IMR-90 (cell line): ENCODE measurements at regions not wholly inside any gene's neighbourhood (a gene's known extent, or its start where the extent isn't known, plus 50 kb on each side); places are given as distances from the start of the nearest gene placed in this dataset.

Experiments used
- ATAC-seq: fragments of 200-7000 bp; cut with Tn5 transposase; 2 replicates; pipeline ENCODE4 v1.9.1; 2020; ENCODE audit warnings: low read depth, mild to moderate bottlenecking, moderate library complexity
- BruUV-seq: library from RNA; stranded (reverse); fragments of 400-500 nt; replicated peaks from 2 replicates; lab custom pipeline; 2021; lab: Mats Ljungman, UMichigan
- CTCF ChIA-PET: fragments of 300-600 bp; formaldehyde crosslinking; extraction: SDS; loops from one replicate; lab custom pipeline; 2021; ENCODE audit warnings: antibody characterized with exemption; lab: Yijun Ruan, JAX
- POLR2A ChIA-PET: fragments of 300-600 bp; sonication (Branson Sonifier 250); formaldehyde crosslinking; loops from one replicate; lab custom pipeline; 2022; ENCODE audit warnings: antibody characterized with exemption; ENCODE audit not compliant: unreplicated experiment; lab: Charles Lee
- DNase-seq: peaks from one replicate; pipeline ENCODE4 v3.0.0; 2013
- H2AFZ ChIP-seq: replicated peaks from 2 replicates; pipeline ENCODE3; 2013; ENCODE audit warnings: low read length, mild to moderate bottlenecking; ENCODE audit not compliant: poor library complexity
- H2AK5ac ChIP-seq: 2 replicates; pipeline ENCODE4 v1.6.1; 2013; ENCODE audit warnings: low read depth, low read length, inconsistent platforms
- H2AK9ac ChIP-seq: replicated peaks from 2 replicates; pipeline ENCODE3; 2013; ENCODE audit warnings: mild to moderate bottlenecking, low read depth, low read length, moderate library complexity; ENCODE audit not compliant: poor library complexity
- H2BK120ac ChIP-seq: 2 replicates; pipeline ENCODE4 v1.6.1; 2013; ENCODE audit warnings: low read depth, low read length, inconsistent platforms
- H2BK15ac ChIP-seq: 3 replicates; pipeline ENCODE4 v1.6.1; 2013; ENCODE audit warnings: low read depth, low read length, inconsistent platforms
- H2BK20ac ChIP-seq: 2 replicates; pipeline ENCODE4 v1.6.1; 2013; ENCODE audit warnings: low read depth, mild to moderate bottlenecking, inconsistent platforms, low read length, moderate library complexity
- H2BK5ac ChIP-seq: 2 replicates; pipeline ENCODE4 v1.6.1; 2013; ENCODE audit warnings: mild to moderate bottlenecking, low read depth, low read length, inconsistent platforms; ENCODE audit not compliant: poor library complexity, severe bottlenecking
- H3K14ac ChIP-seq: replicated peaks from 2 replicates; pipeline ENCODE4 v1.6.1; 2013; ENCODE audit warnings: low read depth, low read length, inconsistent platforms
- H3K18ac ChIP-seq: 2 replicates; pipeline ENCODE4 v1.6.1; 2013; ENCODE audit warnings: low read depth, low read length, control low read depth
- H3K23ac ChIP-seq: 2 replicates; pipeline ENCODE4 v1.6.1; 2013; ENCODE audit warnings: low read depth, low read length, inconsistent platforms
- H3K27ac ChIP-seq: 2 replicates; pipeline ENCODE4 v1.5.1; 2013; ENCODE audit warnings: mild to moderate bottlenecking, control low read depth, low read length; ENCODE audit not compliant: insufficient read depth
- H3K27me3 ChIP-seq: 2 replicates; pipeline ENCODE4 v1.6.1; 2013; ENCODE audit warnings: low read length; ENCODE audit not compliant: control insufficient read depth, insufficient read depth
- H3K36me3 ChIP-seq: 2 replicates; pipeline ENCODE4 v1.6.1; 2013; ENCODE audit warnings: low read length, mixed read lengths; ENCODE audit not compliant: control insufficient read depth, insufficient read depth
- H3K4ac ChIP-seq: 2 replicates; pipeline ENCODE4 v1.6.1; 2013; ENCODE audit warnings: low read depth, low read length, inconsistent platforms
- H3K4me1 ChIP-seq: 2 replicates; pipeline ENCODE4 v1.6.1; 2013; ENCODE audit warnings: low read length, mixed read lengths; ENCODE audit not compliant: control insufficient read depth, insufficient read depth
- H3K4me2 ChIP-seq: 2 replicates; pipeline ENCODE4 v1.6.1; 2013; ENCODE audit warnings: low read depth, mild to moderate bottlenecking, control low read depth, low read length, moderate library complexity
- H3K4me3 ChIP-seq: 2 replicates; pipeline ENCODE4 v1.5.1; 2013; ENCODE audit warnings: low read depth, mild to moderate bottlenecking, control low read depth, low read length, moderate library complexity; ENCODE audit not compliant: insufficient read depth
- H3K56ac ChIP-seq: 2 replicates; pipeline ENCODE4 v1.6.1; 2013; ENCODE audit warnings: low read length, inconsistent platforms; ENCODE audit not compliant: insufficient read depth; ENCODE audit errors: extremely low read depth
- H3K79me1 ChIP-seq, 2 experiments: 2 replicates each; pipeline ENCODE4 v1.6.1; 2013; ENCODE audit warnings: low read length in 2 of 2, inconsistent platforms in 1 of 2, low read depth in 1 of 2
- H3K9ac ChIP-seq: 2 replicates; pipeline ENCODE4 v1.6.1; 2013; ENCODE audit warnings: low read depth, low read length, control low read depth
- H3K9me1 ChIP-seq: 2 replicates; pipeline ENCODE4 v1.6.1; 2013; ENCODE audit warnings: low read length, inconsistent platforms; ENCODE audit not compliant: insufficient read depth
- H3K9me3 ChIP-seq: 2 replicates; pipeline ENCODE4 v1.6.1; 2013; ENCODE audit warnings: low read length; ENCODE audit not compliant: control insufficient read depth, insufficient read depth
- H4K20me1 ChIP-seq: 2 replicates; pipeline ENCODE4 v1.6.1; 2013; ENCODE audit warnings: low read length, inconsistent platforms; ENCODE audit not compliant: insufficient read depth
- H4K5ac ChIP-seq: 2 replicates; pipeline ENCODE4 v1.6.1; 2013; ENCODE audit warnings: mild to moderate bottlenecking, low read depth, low read length, control low read depth
- H4K8ac ChIP-seq, 2 experiments: 2 replicates each; pipeline ENCODE4 v1.6.1; 2013; ENCODE audit warnings: low read depth in 2 of 2, low read length in 2 of 2, control low read depth in 1 of 2, inconsistent platforms in 1 of 2
- H4K91ac ChIP-seq: 2 replicates; pipeline ENCODE4 v1.6.1; 2013; ENCODE audit warnings: low read depth, low read length, inconsistent platforms; ENCODE audit not compliant: insufficient read depth
- BHLHE40 ChIP-seq: fragments of 150-350 bp; IDR thresholded peaks from 2 replicates; pipeline ENCODE4 v1.6.1; 2016; ENCODE audit warnings: mild to moderate bottlenecking, low read depth, low read length
- CEBPB ChIP-seq: IDR thresholded peaks from 2 replicates; pipeline ENCODE4 v1.6.1; 2012; ENCODE audit warnings: low read depth, low read length, improper control_type of control experiment
- MAFK ChIP-seq: IDR thresholded peaks from 2 replicates; pipeline ENCODE4 v1.6.1; 2012; ENCODE audit warnings: low read depth, low read length, improper control_type of control experiment
- MXI1 ChIP-seq: IDR thresholded peaks from 2 replicates; pipeline ENCODE4 v1.6.1; 2012; ENCODE audit warnings: low read depth, mild to moderate bottlenecking, low read length, moderate library complexity, borderline replicate concordance
- NFE2L2 ChIP-seq: fragments of 150-350 bp; IDR thresholded peaks from 2 replicates; pipeline ENCODE4 v1.6.1; 2016; ENCODE audit warnings: low read depth, mild to moderate bottlenecking, low read length
- POLR2A ChIP-seq: IDR thresholded peaks from 2 replicates; pipeline ENCODE4 v1.6.1; 2012; ENCODE audit warnings: mild to moderate bottlenecking, low read depth, low read length
- RFX5 ChIP-seq: IDR thresholded peaks from 2 replicates; pipeline ENCODE4 v1.8.0; 2012; ENCODE audit warnings: low read depth, mild to moderate bottlenecking, low read length, moderate library complexity
- SMC3 ChIP-seq: fragments of 150-350 bp; IDR thresholded peaks from 2 replicates; pipeline ENCODE4 v1.6.1; 2016; ENCODE audit warnings: low read depth, mild to moderate bottlenecking, antibody characterized with exemption, low read length, moderate library complexity
- dilution Hi-C: fragments of 300-500 bp; cut with HindIII; formaldehyde crosslinking; loops from one replicate; pipeline ENCODE4 v1.14.3; 2018; ENCODE audit warnings: low sequenced_read_pairs; ENCODE audit not compliant: unreplicated experiment
- in situ Hi-C: fragments of 300-500 bp; cut with MboI; formaldehyde crosslinking; loops from 3 replicates; pipeline ENCODE4 v1.14.3; 2019; ENCODE audit warnings: low sequenced_read_pairs, inconsistent platforms, mixed read lengths
- intact Hi-C: fragments of 100-400 bp; cut with micrococcal nuclease; formaldehyde crosslinking; loops from 2 replicates; pipeline ENCODE4 v1.10.0; 2022
- TF ChIP-seq, protein P1 (sequence below): fragments of 150-350 bp; IDR thresholded peaks from 2 replicates; pipeline ENCODE4 v1.6.1; 2017; ENCODE audit warnings: mild to moderate bottlenecking, antibody characterized with exemption, low read length, low read depth

GRCh38 chr6:15793826-15794225 lies 131.0 kb upstream of the DTNBP1 start:
- H3K36me3 ChIP-seq = no peaks in the 10 kb centered on the region
- H4K5ac ChIP-seq = no peak overlapping the region
- intact Hi-C loops (no loop called here), dilution Hi-C loops (no loop called here), in situ Hi-C loops (no loop called here)
- no peak overlapping the region for H2AK9ac ChIP-seq
- ChIA-PET POLR2A (no interaction called here), CTCF (interaction anchor here (0.5 kb wide), 1 partner anchor 101 kb away, joined by 11 read pairs; no protein-coding TSS in a partner anchor)
- peaks cover 17% of the 10 kb centered on the region for H3K27me3 ChIP-seq
- no peak overlapping the region for H2BK20ac ChIP-seq
- no peak overlapping the region for H3K18ac ChIP-seq
- no peak overlapping the region for H3K14ac ChIP-seq
- no peak overlapping the region for H3K23ac ChIP-seq
- no peak overlapping the region for H4K91ac ChIP-seq
- no peaks in the 10 kb centered on the region for H4K20me1 ChIP-seq
- no peaks in the 10 kb centered on the region for H3K79me1 ChIP-seq
- no peak for TF ChIP-seq SMC3
- TF ChIP-seq CEBPB = no peak
- no peak for TF ChIP-seq POLR2A
- TF ChIP-seq BHLHE40 = no peak
- no peak for TF ChIP-seq NFE2L2
- no peak for TF ChIP-seq MAFK
- TF ChIP-seq RFX5 = no peak
- TF ChIP-seq MXI1 = no peak
- TF ChIP-seq, protein P1, sequence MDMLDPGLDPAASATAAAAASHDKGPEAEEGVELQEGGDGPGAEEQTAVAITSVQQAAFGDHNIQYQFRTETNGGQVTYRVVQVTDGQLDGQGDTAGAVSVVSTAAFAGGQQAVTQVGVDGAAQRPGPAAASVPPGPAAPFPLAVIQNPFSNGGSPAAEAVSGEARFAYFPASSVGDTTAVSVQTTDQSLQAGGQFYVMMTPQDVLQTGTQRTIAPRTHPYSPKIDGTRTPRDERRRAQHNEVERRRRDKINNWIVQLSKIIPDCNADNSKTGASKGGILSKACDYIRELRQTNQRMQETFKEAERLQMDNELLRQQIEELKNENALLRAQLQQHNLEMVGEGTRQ = no peak
- H3K27ac ChIP-seq = no peak overlapping the region
- H2AK5ac ChIP-seq = no peak overlapping the region
- no TSS peak for BruUV-seq
- no peak overlapping the region for H2BK5ac ChIP-seq
- H3K9me1 ChIP-seq = no peaks in the 10 kb centered on the region
- H3K9me3 ChIP-seq = peaks cover 4% of the 10 kb centered on the region; the same call in 1 of the 2 replicates
- no peak overlapping the region for H2BK120ac ChIP-seq
- H4K8ac ChIP-seq = no peak overlapping the region
- ATAC-seq (no peak), DNase-seq (no peak)
- H3K4ac ChIP-seq = no peak overlapping the region
- no peak overlapping the region for H2BK15ac ChIP-seq
- H3K56ac ChIP-seq = no peak overlapping the region
- no peaks in the 10 kb centered on the region for H3K4me1 ChIP-seq
- H3K4me3 ChIP-seq = no peak overlapping the region
- H3K9ac ChIP-seq = no peak overlapping the region
- no peak overlapping the region for H2AFZ ChIP-seq
- no peak overlapping the region for H3K4me2 ChIP-seq
